SKM-1 (cell line): ENCODE measurements at regions not wholly inside any gene's neighbourhood (a gene's known extent, or its start where the extent isn't known, plus 50 kb on each side); places are given as distances from the start of the nearest gene placed in this dataset.

Experiments used
- DNase-seq: peaks from one replicate; lab custom pipeline; 2025; ENCODE audit not compliant: unreplicated experiment; lab: John Stamatoyannopoulos, UW

- no peak for DNase-seq
These were observed 648.7 kb downstream of the KCNA4 start for GRCh38 chr11:29368126-29368525.

GRCh38 chr11:29364006-29364405, 652.8 kb downstream of the KCNA4 start:
- DNase-seq: no peak

GRCh38 chr11:29361369-29361768, 655.5 kb downstream of the KCNA4 start:
- DNase-seq: no peak

- DNase-seq: no peak
These were observed 663.0 kb downstream of the KCNA4 start for GRCh38 chr11:29353833-29354232.

GRCh38 chr11:29352273-29352795, 664.5 kb downstream of the KCNA4 start:
- no peak for DNase-seq

GRCh38 chr11:29351301-29351873, 665.4 kb downstream of the KCNA4 start:
- DNase-seq: no peak

GRCh38 chr11:29343465-29344333, 673.1 kb downstream of the KCNA4 start:
- peak; percentile 26 for DNase-seq

- DNase-seq: no peak
These were observed 679.9 kb downstream of the KCNA4 start for GRCh38 chr11:29336727-29337575.

- DNase-seq: no peak
These were observed 682.1 kb downstream of the KCNA4 start for GRCh38 chr11:29334776-29335130.

- DNase-seq: peak; percentile 32
These were observed 682.6 kb downstream of the KCNA4 start for GRCh38 chr11:29333993-29334775.

- no peak for DNase-seq
These were observed 685.3 kb downstream of the KCNA4 start for GRCh38 chr11:29331451-29332010.

GRCh38 chr11:29328961-29329441, 687.8 kb downstream of the KCNA4 start:
- no peak for DNase-seq

GRCh38 chr11:29327891-29328290, 688.9 kb downstream of the KCNA4 start:
- DNase-seq: no peak

GRCh38 chr11:29326757-29327156, 690.1 kb downstream of the KCNA4 start:
- no peak for DNase-seq

GRCh38 chr11:29324328-29324727, 692.5 kb downstream of the KCNA4 start:
- no peak for DNase-seq

- no peak for DNase-seq
These were observed 695.3 kb downstream of the KCNA4 start for GRCh38 chr11:29321293-29322132.

GRCh38 chr11:29320196-29320595, 696.6 kb downstream of the KCNA4 start:
- DNase-seq: no peak

GRCh38 chr11:29319210-29319609, 697.6 kb downstream of the KCNA4 start:
- no peak for DNase-seq

GRCh38 chr11:29318134-29318845, 698.5 kb downstream of the KCNA4 start:
- no peak for DNase-seq
